Body of pancreas (tissue), 4 donors: ENCODE measurements at regions not wholly inside any gene's neighbourhood (a gene's known extent, or its start where the extent isn't known, plus 50 kb on each side); places are given as distances from the start of the nearest gene placed in this dataset.

ENCODE experiments used
- CTCF ChIP-seq, 7 experiments: fragments of 450-650 bp in 4 of 7; fragments of 200-600 bp in 3 of 7; sonication (generic) in 3 of 7; IDR thresholded peaks; one replicate each; pipeline ENCODE4 v1.5.1; 2016 to 2019; ENCODE audit warnings: antibody characterized with exemption in 7 of 7
- POLR2A ChIP-seq, 3 donors: fragments of 450-650 bp; IDR thresholded peaks; one replicate each; pipeline ENCODE4 v1.6.1; 2016; ENCODE audit warnings: antibody characterized with exemption in 3 of 3, mild to moderate bottlenecking in 2 of 3

- TF ChIP-seq CTCF (IDR thresholded peaks at IDR 0.05): no peak
- TF ChIP-seq POLR2A (IDR thresholded peaks at IDR 0.05): no peak
Observed at GRCh38 chr5:33075731-33076130, 364.6 kb downstream of the NPR3 start.
